H1 (cell line): ENCODE measurements at regions not wholly inside any gene's neighbourhood (a gene's known extent, or its start where the extent isn't known, plus 50 kb on each side); places are given as distances from the start of the nearest gene placed in this dataset.

Source experiments
- ATF2 ChIP-seq: IDR thresholded peaks from 2 replicates; pipeline ENCODE4 v1.6.1; 2012; ENCODE audit warnings: low read length, inconsistent platforms
- CHD7 ChIP-seq: fragments of 300-600 bp; sonication (generic); IDR thresholded peaks from 2 replicates; pipeline ENCODE4 v1.7.1; 2012; ENCODE audit warnings: low read length, moderate library complexity, mild to moderate bottlenecking, inconsistent platforms; ENCODE audit not compliant: insufficient replicate concordance
- POLR2AphosphoS5 ChIP-seq: IDR thresholded peaks from 2 replicates; pipeline ENCODE4 v1.6.1; 2011; ENCODE audit warnings: low read depth, low read length
- TBP ChIP-seq: IDR thresholded peaks from 2 replicates; pipeline ENCODE4 v1.6.1; 2011; ENCODE audit warnings: low read depth, low read length, improper control_type of control experiment
- TCF12 ChIP-seq: IDR thresholded peaks from 2 replicates; pipeline ENCODE4 v1.6.1; 2011; ENCODE audit warnings: low read depth, mild to moderate bottlenecking, low read length

GRCh38 chr16:51624080-51624775 lies 473.2 kb upstream of the SALL1 start (continued):
- TF ChIP-seq ATF2 = no peak
- TF ChIP-seq TBP = no peak
- TF ChIP-seq TCF12 = no peak
- no peak for TF ChIP-seq POLR2AphosphoS5
- no peak for TF ChIP-seq CHD7
